Occipital lobe (tissue), 1 donor: ENCODE measurements at regions not wholly inside any gene's neighbourhood (a gene's known extent, or its start where the extent isn't known, plus 50 kb on each side); places are given as distances from the start of the nearest gene placed in this dataset.

Source experiments
- DNase-seq: peaks from one replicate; lab custom pipeline; 2025; lab: John Stamatoyannopoulos, UW

DNA sequence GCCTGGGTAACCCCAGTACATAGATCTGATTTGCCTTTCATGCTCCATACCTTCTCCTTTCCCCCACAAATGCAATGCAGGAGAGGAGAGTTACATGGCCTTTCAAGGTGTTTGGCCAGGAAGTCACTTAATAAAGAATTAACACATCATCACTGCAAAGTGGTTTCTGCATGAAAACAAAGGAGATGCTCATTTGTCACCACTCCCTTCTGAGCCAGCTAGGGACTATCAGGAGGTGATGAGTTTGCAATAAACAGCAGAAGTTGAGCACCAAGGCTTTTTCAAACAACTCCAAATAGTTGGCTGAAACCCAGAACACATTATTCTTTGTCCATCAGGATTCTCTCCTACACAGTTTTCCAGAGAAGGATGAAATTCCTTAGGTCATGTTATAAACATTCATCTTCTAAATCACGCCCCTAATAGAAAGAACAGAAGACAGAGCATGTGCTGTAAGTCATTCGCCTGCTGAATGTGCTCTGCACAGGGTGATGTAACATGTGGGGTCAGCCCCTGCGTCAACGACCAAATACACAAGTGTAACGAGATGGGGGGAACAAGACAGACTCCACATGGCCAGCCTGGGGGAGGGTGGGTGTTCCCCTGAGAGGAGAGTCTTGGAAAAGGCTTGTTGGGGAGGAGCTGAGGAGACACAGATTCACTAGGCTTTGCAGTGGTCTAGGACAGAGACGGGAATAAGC, 87.3 kb upstream of the RMDN2 start:
- no peak for DNase-seq

DNA sequence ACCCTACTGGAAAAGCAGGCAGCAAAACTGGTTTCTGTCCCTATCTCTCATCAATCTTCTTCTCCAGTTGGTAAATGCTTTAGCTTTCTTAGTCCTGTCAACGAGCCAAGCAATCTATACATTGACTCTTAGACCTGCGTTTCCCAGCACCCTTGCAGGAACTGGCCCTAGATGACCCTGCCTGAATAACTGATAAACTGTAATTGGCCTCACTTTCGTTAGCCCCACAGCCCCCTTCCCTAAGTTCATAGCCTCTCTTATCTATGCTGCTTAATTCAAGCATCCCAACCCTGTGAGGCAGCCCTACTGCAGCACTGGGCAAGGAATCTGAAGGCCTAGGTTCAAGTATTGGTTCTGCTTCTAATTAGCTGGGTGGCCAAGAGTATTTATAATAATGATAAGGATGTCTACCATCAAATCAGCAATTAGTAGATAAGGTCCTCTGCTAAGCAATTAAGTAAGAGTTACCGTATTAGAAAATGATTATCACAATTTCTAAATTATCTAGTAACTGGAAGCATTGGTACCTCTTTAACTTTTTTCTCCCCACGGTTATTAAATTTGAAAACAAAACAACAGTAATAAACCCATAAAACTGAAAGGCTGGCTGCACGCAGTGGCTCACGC, 86.4 kb upstream of the RMDN2 start:
- no peak for DNase-seq

DNA sequence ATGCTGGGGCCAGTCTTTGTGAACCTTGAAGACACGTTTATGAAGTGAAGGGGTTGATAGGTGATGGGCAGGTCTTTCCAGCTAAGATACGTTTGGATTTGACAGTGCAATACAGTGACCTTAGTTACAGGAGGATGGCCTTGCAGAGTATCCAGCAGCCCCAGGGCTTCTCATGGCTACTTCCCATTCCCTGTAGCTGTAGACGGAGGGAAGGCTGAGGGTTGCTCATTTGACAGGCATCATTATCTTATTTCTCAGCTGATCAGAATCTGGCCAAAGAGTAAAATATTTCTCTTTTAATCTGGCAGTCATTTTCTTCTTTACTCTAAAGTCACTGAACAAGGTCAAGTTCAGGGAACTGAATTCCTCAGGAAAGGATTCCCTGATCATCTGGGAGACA, 85.1 kb upstream of the RMDN2 start:
- no peak for DNase-seq

DNA sequence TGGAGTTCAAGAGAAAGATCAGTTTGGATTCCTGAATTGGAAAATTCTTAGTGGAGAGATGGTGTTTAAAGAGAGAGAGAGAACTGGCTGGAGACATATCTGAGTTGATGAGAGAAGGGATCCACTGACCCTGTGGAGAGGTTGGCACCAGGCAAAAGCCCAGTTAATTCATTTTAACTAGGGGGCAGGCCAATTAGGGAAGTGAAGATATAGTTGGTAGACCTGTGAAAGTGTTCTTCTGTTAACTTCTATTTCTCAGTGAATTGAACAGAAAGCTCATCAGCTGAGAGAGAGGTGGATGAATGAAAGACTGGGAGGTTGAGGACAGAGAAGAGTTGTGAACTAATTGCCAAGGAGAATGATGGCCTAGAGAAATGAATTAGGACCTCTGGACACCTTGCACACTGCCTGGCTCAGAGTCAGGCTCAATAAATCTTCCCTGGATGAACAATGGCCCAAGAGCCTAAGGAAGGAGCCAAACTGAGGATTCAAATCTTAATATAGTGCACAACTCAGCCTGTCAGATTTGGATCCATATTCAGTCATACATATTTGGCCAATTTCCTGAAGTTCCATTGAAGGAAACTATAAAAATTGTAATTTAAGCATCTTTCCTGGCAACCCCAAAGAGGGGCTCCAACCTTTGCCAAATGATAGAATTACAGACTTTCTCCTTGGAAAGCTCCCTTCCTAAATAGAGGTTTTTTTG, 82.2 kb upstream of the RMDN2 start:
- DNase-seq = no peak

DNA sequence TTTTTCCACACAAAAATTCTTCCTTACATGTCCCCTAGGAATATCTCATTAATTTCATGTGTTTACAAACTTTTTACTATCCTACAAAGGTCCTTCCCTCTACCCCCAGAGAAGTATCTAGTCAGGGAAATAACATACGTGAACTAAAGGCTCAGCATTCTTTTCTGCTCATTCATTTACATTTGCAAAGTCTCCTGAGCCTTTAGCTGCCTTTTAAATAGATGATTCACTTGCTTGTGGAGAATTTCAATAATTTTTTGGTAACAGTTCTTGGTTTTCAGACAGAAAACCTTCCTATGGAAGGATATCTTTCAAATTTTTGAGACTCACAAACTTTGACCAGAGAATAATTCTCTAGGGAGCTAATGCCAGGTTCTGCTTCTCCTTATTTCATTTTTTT, 81.5 kb upstream of the RMDN2 start:
- no peak for DNase-seq

DNA sequence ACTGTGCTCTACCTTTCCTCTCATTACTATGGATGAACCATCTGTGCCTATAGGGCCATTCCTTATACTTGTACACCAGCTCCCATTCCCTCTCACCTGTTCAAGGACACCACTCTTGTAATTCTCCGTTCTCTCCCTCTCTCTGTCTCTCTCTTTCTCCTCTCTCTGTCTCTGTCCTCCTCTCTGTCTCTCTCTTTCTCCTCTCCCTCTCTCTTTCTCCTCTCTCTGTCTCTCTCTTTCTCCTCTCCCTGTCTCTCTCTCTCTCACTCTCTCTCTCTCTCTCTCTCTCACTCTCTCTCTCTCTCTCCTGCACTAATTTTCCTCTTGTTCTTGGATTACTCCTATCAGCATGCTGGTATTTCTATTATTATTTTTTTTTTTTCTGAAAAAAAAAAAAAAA, 78.9 kb upstream of the RMDN2 start:
- DNase-seq = no peak

DNA sequence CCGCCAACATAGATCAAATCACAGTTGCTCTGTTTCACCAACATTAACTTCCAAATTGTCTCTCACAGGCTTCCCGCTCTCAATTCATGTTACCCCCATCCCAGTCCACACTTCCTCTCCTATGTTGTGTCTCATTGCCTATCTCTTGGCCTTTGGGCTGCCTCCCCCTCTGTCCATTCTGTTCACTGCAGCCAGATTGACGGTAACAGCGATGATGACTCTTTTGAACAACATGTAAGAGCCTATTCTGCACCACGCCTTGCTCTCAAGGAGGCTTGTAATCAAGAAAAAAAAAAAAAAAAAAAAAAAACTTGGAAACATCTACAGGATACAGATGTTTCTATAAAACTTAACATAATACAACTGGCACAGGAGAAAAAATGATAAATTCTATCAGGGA, 77.3 kb upstream of the RMDN2 start:
- no peak for DNase-seq

DNA sequence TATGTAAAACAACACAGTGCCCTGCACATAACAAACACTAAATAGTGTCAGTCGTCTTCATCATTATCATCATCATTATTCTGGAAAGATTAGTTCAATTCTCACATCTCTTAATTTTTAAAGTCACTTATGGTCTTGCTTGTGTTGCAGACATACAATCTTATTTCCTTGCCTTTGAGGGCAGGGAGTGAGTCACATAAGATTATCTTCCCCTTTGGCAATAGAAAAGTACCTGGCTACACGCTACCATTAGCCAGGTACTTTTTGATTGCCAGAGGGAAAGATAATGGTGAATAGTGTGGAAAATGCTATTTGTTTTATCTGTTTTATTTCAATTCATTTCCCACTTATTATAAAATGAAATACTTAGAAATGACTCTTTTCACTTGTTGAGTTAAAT, 76.6 kb upstream of the RMDN2 start:
- DNase-seq = no peak

DNA sequence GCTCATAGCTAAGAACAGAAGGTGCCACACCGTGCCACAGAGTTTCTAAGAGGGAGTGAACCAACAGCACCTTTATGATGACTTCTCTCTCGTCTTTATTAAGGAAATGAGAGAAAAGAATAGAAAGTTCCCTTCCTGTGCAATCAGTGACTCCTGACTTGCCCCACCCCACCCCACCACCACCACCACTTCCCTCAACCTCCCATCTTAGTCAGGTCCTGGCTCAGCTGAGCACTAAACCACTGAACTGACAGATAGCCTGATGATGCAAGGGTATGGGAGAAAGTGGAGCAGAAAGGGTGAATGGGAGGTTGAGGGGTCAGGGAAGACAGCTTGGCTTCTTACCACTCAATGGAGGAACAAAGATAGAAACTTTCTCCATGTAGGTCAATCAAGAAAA, 75.2 kb upstream of the RMDN2 start:
- DNase-seq = no peak

DNA sequence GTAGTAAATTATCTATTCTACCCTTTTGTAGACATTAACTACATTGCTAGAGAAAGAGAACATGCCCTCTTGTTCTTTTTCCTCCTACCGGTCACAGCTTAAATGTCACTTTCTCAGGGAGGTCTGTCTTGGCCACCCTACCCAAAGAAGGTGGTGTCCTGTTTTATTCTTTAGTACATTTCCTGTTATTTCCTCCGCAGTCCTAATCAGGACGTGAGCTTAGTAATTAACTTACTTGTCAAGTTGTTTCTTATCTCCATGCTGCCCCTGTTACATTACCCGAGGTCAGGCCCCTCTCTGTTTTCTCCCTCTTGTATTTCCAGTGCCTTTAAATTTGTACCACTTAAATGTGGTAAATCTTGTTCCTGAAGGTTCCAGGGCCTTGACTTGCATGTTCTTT, 73.7 kb upstream of the RMDN2 start:
- no peak for DNase-seq

DNA sequence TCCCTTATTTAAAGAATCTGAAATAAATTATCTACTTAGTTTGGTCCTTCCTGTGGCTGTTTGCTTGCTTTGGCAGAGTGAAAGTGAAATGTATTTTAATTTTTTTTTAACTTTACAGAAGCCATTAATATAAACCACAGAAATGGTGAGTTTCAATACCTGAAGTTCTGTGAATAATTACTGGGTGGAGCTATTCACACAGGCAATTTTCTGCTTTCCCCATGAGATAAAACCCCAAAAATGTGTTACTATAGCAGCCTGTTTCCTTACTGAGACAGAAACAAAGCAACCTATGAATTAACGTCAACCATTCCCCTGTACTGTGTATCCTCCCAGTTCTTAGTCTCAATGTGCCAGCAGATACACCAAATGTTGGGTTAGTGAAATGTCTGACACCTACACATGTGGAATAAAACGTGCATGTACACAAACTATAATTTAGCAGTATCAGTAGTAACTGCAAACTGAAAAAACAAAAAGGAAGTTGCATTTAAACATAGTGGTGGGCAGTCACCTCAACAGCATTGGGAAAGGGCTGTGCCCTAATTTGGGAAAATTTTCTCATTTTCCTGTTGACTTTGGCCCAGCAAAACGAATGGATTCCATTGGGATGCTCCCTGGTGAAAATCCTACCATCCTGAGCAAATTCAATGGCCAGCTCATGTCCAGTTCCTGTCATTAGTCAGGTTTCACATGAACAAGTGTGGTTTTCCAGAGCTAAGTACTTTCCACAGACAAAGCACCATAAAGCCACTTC, 73.1 kb upstream of the RMDN2 start:
- no peak for DNase-seq

DNA sequence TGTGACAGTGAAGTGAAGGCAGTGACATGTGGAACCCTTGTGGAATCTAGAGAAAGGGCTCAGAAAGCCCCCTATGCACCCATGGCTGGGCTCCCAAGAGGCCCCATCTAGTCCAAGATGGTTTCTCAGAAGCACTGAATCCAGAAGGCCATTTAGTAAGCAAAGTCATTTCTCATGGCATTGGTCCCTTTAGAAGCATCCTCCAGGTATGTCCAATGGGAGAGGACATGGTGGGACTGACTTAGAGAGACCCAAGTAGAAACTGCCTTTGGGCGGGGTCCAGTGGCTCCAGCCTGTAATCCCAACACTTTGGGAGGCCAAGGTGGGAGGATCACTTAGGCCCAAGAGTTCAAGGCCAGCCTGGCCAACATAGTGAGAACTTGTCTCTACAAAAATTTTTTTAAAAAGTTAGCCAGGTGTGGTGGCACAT, 72.5 kb upstream of the RMDN2 start:
- DNase-seq = no peak

DNA sequence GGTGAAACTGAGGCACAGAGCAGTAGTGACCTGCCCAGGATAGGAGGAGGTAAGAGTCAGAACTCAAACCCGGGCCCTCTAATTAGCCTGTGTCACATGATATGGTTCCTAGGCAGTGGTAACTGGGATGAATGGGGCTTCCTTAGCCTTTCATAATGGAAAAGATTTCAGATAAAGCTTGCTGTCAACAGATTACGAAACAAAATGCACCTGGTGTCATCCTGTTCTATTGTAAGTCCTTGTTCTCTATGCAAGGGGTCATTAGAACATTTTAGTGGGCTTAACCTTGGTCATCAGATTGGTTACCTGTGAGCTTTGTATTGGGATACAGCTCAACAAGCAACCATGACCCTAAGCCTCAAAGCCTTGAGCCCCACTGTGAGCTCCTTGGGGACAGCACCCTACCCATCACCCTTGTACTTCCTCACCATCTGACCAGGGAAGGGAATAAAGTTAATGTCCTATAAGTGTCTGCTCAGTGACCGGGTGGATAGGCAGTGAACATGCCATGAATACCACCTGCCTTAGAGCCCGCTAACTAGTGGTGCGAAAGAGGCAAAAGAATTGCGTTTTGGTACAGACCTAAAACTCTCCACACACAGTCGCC, 70.3 kb upstream of the RMDN2 start:
- DNase-seq = no peak

DNA sequence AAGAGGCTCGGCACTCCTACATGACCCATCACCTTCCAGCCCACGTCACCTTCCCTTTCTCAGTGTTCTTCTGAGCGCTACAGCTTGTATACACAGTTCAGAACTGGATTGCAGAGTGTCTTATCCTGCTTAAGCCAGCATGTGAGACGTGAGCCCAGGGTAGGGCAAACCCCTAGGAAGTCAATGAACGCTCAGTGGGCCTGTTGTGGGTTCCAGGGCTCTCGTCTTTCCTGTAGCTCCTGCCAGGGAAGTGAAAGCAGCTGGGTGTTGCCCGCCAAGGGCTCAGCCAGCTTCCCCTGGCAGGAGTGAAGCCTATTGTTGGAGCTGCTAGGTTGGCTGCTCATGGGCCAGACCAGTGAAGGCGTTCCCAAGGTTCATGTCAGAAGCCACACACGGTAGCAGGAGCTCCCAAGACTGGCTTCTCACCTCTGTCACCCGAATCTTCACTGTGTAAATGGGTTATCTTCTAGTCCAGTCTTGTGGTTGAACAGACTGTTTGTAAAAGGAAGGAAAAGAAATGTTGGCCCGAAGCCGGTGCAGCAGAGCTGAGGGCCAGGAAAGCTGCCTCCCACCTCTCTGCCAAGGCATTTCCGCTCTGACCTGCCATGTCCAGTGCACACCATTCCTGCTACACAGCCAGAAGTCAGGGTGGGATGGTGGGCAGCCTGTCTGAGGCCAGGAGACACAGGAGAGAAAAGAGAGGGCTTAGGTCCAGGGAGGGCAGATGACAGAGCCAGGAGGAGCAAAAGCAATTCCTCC, 69.6 kb upstream of the RMDN2 start:
- no peak for DNase-seq

DNA sequence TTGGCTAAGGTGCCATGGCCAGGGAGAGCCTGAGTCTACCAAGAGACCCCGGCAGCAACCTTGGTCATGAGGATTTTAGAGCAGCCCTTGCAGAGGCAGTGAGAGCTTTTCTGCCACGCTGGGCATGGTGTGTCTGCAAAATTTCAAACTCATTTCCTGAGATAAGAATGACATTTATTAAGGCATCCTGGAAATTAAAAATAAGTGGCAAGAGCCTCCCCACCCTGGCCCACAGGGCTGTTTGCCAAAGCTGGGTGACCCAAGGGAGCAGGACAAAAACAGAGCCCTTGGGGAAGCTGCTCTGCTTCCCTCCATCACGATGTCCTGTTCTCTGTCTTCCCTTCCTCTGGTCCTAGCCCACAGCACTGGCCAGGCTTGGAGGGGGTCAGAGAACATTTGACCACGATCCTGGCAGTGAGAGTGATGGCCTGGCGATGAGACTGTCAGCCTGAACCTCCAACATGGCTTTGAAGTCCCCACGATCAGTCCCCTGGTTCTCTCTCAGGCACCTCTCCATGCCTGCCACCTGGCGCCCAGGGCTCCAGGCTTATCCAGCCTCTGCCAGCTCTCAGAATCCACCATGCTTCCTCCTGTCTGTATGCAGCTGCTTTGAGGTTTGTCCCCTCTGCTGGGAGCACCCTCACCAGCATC, 68.9 kb upstream of the RMDN2 start:
- DNase-seq = no peak

DNA sequence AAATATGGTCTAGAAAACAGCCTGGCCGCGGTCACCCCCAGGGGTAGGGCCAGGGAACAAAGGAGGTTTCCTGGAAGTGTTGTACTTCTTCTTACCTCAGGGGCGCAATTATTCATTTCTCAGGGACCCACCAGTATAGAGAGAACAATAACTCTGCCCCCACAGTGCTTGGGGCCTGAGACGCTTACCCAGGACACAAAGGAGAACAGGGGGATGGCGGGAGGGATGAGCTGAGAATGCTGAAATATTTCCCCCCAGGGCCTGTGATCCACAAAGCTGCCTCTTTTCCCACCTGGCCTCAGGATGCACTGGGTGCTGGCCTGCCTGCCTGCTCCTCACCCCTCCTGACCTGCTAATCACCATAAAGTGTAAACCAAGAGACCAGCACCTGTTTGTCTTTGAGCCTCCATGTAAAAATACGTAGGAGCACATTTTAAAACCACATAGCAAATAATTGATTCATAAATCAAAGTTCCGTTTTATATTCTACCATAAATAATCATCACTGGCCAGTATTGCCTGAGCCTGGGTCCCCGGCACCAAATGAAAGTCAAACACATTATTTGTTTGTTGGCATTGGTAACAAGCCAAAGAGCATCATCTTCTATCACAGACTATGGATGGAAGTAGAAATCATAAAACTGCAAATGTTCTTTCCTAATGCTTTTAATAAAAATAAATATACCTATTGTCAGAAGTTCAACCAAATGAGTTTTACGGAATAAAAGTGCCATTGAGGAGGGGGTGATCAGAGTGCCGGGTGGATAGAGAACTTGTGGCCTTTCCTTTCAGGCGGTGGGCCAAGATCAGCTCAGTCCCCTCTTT, 67.3 kb upstream of the RMDN2 start:
- DNase-seq = no peak

DNA sequence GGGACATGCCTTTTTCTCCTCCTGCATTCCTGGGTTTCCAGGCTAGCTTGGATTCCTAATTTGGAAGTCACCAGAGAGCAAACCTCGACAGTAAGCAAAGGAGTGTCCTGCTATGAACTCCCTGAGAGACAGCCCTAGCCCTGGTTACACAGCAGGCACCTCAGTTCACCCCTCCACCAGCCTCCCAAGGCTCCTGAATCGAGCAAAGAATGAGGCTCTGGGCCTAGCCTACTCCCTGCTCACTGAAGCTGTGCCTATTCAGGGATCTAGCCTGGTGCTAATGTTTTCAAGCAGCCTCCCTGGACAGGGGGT, 66.7 kb upstream of the RMDN2 start:
- no peak for DNase-seq

DNA sequence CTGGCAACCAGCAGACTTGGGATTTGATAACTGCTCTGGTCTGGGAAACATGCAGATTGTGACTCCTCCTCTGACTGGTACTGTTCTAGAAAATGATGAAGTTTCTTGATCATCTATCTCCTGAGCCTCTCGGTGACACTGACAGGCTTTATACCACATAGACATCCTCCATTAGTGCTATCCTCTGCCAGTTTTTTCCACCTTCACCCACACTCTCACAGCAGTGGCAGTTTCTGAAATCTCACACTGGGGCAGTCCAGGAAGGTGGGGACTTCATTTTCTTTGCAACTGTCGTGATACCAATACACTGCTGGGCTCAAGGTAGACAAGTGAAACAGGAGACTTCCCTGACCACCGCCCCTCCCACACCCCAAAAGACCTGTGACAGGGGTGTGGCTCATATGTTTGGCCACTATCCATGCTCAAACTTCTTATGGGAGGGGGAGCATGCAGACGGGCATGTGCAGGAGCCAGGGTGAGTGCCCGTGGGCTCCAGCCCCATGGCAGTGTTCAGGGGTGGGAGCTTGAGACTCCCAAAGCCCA, 66.3 kb upstream of the RMDN2 start:
- DNase-seq = no peak

DNA sequence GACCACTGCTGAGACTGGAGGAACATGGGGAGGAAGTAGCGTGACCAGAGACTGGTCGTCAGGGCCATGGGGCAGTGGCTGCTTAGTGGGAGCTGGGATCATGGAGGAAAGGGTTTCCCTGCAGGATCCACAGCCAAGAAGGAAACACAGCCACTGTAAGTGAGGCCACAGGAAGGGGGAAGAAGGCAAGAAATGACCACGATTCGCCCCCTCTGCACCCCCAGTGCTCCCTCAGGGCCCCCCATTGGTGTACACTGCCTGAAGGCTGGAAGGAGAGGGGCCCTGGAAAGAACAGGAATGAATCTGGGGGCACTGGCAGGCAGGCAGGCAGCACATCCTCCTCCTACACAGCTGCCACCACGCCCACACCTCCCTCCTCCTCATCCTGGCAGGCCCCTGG, 62.5 kb upstream of the RMDN2 start:
- DNase-seq = no peak

DNA sequence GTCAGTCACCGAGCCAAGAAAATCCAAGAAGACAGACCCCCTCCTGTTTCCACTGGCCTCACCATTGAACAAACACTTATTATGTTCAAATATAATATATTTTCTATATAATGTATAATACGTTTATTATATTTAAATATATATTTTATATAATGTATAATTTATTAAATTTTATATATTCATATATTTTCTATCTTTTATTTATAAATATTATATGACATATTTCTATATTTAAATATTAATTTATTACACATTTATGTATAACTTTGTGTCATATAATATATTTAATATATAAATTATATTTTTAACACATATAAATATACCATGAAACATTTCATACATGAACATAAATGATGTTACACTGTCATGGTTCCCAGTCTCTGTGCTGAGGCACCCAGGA, 60.9 kb upstream of the RMDN2 start:
- DNase-seq = no peak
